HL-60 (cell line): ENCODE measurements at regions not wholly inside any gene's neighbourhood (a gene's known extent, or its start where the extent isn't known, plus 50 kb on each side); places are given as distances from the start of the nearest gene placed in this dataset.

Experiments used
- DNase-seq, 2 experiments: peaks; one replicate each; pipeline ENCODE4 v3.0.0-alpha.2; 2010 to 2020; ENCODE audit warnings: low read depth in 1 of 2, low spot score in 1 of 2
- H3K27ac ChIP-seq: fragments of 250-450 bp; sonication (Bioruptor Pico); replicated peaks from 2 replicates; pipeline ENCODE4 v1.5.1; 2020; ENCODE audit warnings: mild to moderate bottlenecking, moderate library complexity
- H3K27me3 ChIP-seq: fragments of 250-450 bp; sonication (Bioruptor Pico); 2 replicates; pipeline ENCODE4 v1.5.1; 2021; ENCODE audit warnings: mild to moderate bottlenecking, moderate library complexity; ENCODE audit not compliant: insufficient read depth, poor library complexity, severe bottlenecking
- H3K4me3 ChIP-seq: replicated peaks from 2 replicates; pipeline ENCODE4 v1.5.1; 2011; ENCODE audit warnings: mild to moderate bottlenecking, control low read depth, low read length; ENCODE audit not compliant: insufficient read depth
- CTCF ChIP-seq: IDR thresholded peaks from one replicate; pipeline ENCODE4 v1.5.1; 2011; ENCODE audit warnings: low read length, control low read depth, inconsistent platforms; ENCODE audit not compliant: insufficient read depth
- GABPA ChIP-seq: IDR thresholded peaks from 2 replicates; pipeline ENCODE4 v1.6.1; 2012; ENCODE audit warnings: low read depth
- POLR2AphosphoS5 ChIP-seq: IDR thresholded peaks from 2 replicates; pipeline ENCODE4 v1.6.1; 2012; ENCODE audit warnings: low read depth
- REST ChIP-seq: IDR thresholded peaks from 2 replicates; pipeline ENCODE4 v1.6.1; 2012; ENCODE audit warnings: low read depth; ENCODE audit not compliant: insufficient replicate concordance
- SPI1 ChIP-seq: IDR thresholded peaks from 2 replicates; pipeline ENCODE4 v1.6.1; 2012; ENCODE audit warnings: low read depth, mild to moderate bottlenecking, borderline replicate concordance

GRCh38 chr4:119748853-119749252 lies 120.2 kb upstream of the PDE5A start:
- no peak for TF ChIP-seq REST
- TF ChIP-seq GABPA, result no peak
- no peak for TF ChIP-seq CTCF
- no peak for TF ChIP-seq POLR2AphosphoS5
- TF ChIP-seq SPI1, result no peak
- H3K27me3 ChIP-seq, result no peaks in the 10 kb centered on the region
- no peak overlapping the region for H3K27ac ChIP-seq
- no peak overlapping the region for H3K4me3 ChIP-seq
- DNase-seq, result no peak

- H3K4me3 ChIP-seq, result no peak overlapping the region
Measured at GRCh38 chr4:119746951-119747350, 118.3 kb upstream of the PDE5A start.

GRCh38 chr4:119745351-119745750 lies 116.7 kb upstream of the PDE5A start:
- Histone ChIP-seq H3K27me3 (no peaks in the 10 kb centered on the region), H3K27ac (no peak overlapping the region), H3K4me3 (no peak overlapping the region)
- no peak for DNase-seq
- TF ChIP-seq POLR2AphosphoS5, result no peak
- TF ChIP-seq REST, result no peak
- no peak for TF ChIP-seq CTCF
- no peak for TF ChIP-seq GABPA
- TF ChIP-seq SPI1, result no peak

More at GRCh38 chr4:119746951-119747350, 118.3 kb upstream of the PDE5A start:
- no peak overlapping the region for H3K27ac ChIP-seq
- no peak for TF ChIP-seq REST
- no peak for TF ChIP-seq GABPA
- no peak for TF ChIP-seq POLR2AphosphoS5
- no peak for TF ChIP-seq CTCF
- TF ChIP-seq SPI1, result no peak
- H3K27me3 ChIP-seq, result no peaks in the 10 kb centered on the region
- no peak for DNase-seq
